A549 (cell line): ENCODE measurements at regions not wholly inside any gene's neighbourhood (a gene's known extent, or its start where the extent isn't known, plus 50 kb on each side); places are given as distances from the start of the nearest gene placed in this dataset.

Source experiments
- ATAC-seq, 2 experiments: fragments of 200-7000 bp in 1 of 2; fragments of >200 bp in 1 of 2; cut with Nextera tagmentation in 1 of 2; cut with Tn5 transposase in 1 of 2; 3 replicates each; pipeline versions ENCODE4 v1.8.0 to v1.9.1; 2018 to 2020; ENCODE audit warnings: mild to moderate bottlenecking in 1 of 2, moderate library complexity in 1 of 2
- CTCF ChIA-PET: fragments of 300-600 bp; sonication (Branson Sonifier 250); formaldehyde crosslinking; extraction: SDS; loops from one replicate; lab custom pipeline; 2021; ENCODE audit warnings: antibody characterized with exemption, inconsistent platforms; lab: Yijun Ruan, JAX
- POLR2A ChIA-PET: fragments of 350-600 bp; formaldehyde crosslinking; extraction: SDS; loops from one replicate; lab custom pipeline; 2021; ENCODE audit warnings: antibody characterized with exemption, inconsistent platforms; lab: Yijun Ruan, JAX
- DNase-seq, 2 experiments: peaks; one replicate each; pipeline versions ENCODE4 v3.0.0 to v3.0.0-alpha.2; 2011 to 2016; ENCODE audit warnings: low read depth in 1 of 2, low spot score in 1 of 2
- FAIRE-seq: peaks from 2 replicates; lab custom pipeline; 2011; peaks lifted over from hg19 to GRCh38; lab: Jason Lieb, UNC
- H3K27ac ChIP-seq, 2 experiments: fragments of >200 bp; sonication (Bioruptor Twin); formaldehyde crosslinking; 3 replicates each; pipeline ENCODE4 v1.5.1; 2016 to 2017
- H3K4me1 ChIP-seq: fragments of >200 bp; sonication (Bioruptor Twin); formaldehyde crosslinking; 3 replicates; pipeline ENCODE4 v1.6.1; 2016
- H3K4me2 ChIP-seq: fragments of >200 bp; sonication (Bioruptor Twin); formaldehyde crosslinking; 3 replicates; pipeline ENCODE4 v1.6.1; 2016
- H3K4me3 ChIP-seq: fragments of >200 bp; sonication (Bioruptor Twin); formaldehyde crosslinking; 3 replicates; pipeline ENCODE4 v1.5.1; 2016
- H3K9me3 ChIP-seq: fragments of >200 bp; sonication (Bioruptor Twin); formaldehyde crosslinking; 3 replicates; pipeline ENCODE4 v1.6.1; 2016
- CBX8 ChIP-seq: fragments of 200-600 bp; sonication (generic); IDR thresholded peaks from 2 replicates; pipeline ENCODE4 v1.6.1; 2016
- CEBPB ChIP-seq, 2 experiments: fragments of >200 bp in 1 of 2; sonication (Bioruptor Twin) in 1 of 2; formaldehyde crosslinking in 1 of 2; IDR thresholded peaks; 2 replicates each; pipeline ENCODE4 v1.6.1; 2012 to 2016
- CTCF ChIP-seq: fragments of >200 bp; sonication (Bioruptor Twin); formaldehyde crosslinking; IDR thresholded peaks from 3 replicates; pipeline ENCODE4 v1.5.1; 2016
- EHF ChIP-seq: fragments of 250-450 bp; sonication (Bioruptor Pico); IDR thresholded peaks from 2 replicates; pipeline ENCODE4 v1.5.0; 2020; ENCODE audit warnings: mild to moderate bottlenecking
- ELK1 ChIP-seq: fragments of 150-350 bp; IDR thresholded peaks from 2 replicates; pipeline ENCODE4 v1.6.1; 2014; ENCODE audit warnings: low read depth, mild to moderate bottlenecking, low read length
- EP300 ChIP-seq, 2 experiments: fragments of >200 bp; sonication (Bioruptor Twin); formaldehyde crosslinking; IDR thresholded peaks; 2 replicates in 1 of 2; 3 replicates in 1 of 2; pipeline ENCODE4 v1.6.1; 2016 to 2017
- ESRRA ChIP-seq: fragments of 150-350 bp; IDR thresholded peaks from 2 replicates; pipeline ENCODE4 v1.6.1; 2014; ENCODE audit warnings: mild to moderate bottlenecking, low read length, borderline replicate concordance
- FOSL2 ChIP-seq, 2 experiments: fragments of 450-650 bp in 1 of 2; fragments of >200 bp in 1 of 2; sonication (Bioruptor Twin) in 1 of 2; formaldehyde crosslinking; IDR thresholded peaks; 2 replicates each; pipeline versions ENCODE4 v1.5.0 to v1.6.1; 2016 to 2020; ENCODE audit warnings: mild to moderate bottlenecking in 1 of 2, moderate library complexity in 1 of 2
- HDAC2 ChIP-seq: fragments of 200-600 bp; sonication (generic); IDR thresholded peaks from 2 replicates; pipeline ENCODE4 v1.6.1; 2016
- HEYL ChIP-seq: fragments of 250-450 bp; sonication (Bioruptor Pico); IDR thresholded peaks from 2 replicates; pipeline ENCODE4 v1.8.0; 2021; ENCODE audit warnings: mild to moderate bottlenecking, moderate library complexity
- HOXB13 ChIP-seq: fragments of 250-450 bp; sonication (Bioruptor Pico); IDR thresholded peaks from 2 replicates; pipeline ENCODE4 v1.5.0; 2020; ENCODE audit warnings: low read depth, mild to moderate bottlenecking, moderate library complexity
- HOXB5 ChIP-seq: fragments of 250-450 bp; sonication (Bioruptor Pico); IDR thresholded peaks from 2 replicates; pipeline ENCODE4 v1.5.0; 2020; ENCODE audit warnings: mild to moderate bottlenecking, moderate library complexity
- JUNB ChIP-seq: fragments of >200 bp; sonication (Bioruptor Twin); formaldehyde crosslinking; IDR thresholded peaks from 2 replicates; pipeline ENCODE4 v1.6.1; 2016
- MAX ChIP-seq: IDR thresholded peaks from 2 replicates; pipeline ENCODE4 v1.6.1; 2012
- MYC ChIP-seq: IDR thresholded peaks from 2 replicates; pipeline ENCODE4 v1.6.1; 2012; ENCODE audit warnings: mild to moderate bottlenecking, inconsistent platforms, low read length, improper control_type of control experiment, borderline replicate concordance
- NFE2L2 ChIP-seq: fragments of 150-350 bp; conservative IDR thresholded peaks from 2 replicates; pipeline ENCODE4 v1.6.1; 2014; ENCODE audit warnings: low read length
- NR3C1 ChIP-seq: fragments of >200 bp; sonication (Bioruptor Twin); formaldehyde crosslinking; IDR thresholded peaks from 3 replicates; pipeline ENCODE4 v1.6.1; 2017
- PHF8 ChIP-seq: fragments of 200-600 bp; sonication (generic); IDR thresholded peaks from 2 replicates; pipeline ENCODE4 v1.6.1; 2016; ENCODE audit warnings: low read depth, mild to moderate bottlenecking, antibody characterized with exemption, moderate library complexity, borderline replicate concordance
- POLR2AphosphoS2 ChIP-seq: conservative IDR thresholded peaks from 2 replicates; pipeline ENCODE4 v1.6.1; 2012; ENCODE audit warnings: low read length, improper control_type of control experiment, inconsistent platforms
- RAD21 ChIP-seq, 2 experiments: fragments of >200 bp in 1 of 2; sonication (Bioruptor Twin) in 1 of 2; formaldehyde crosslinking in 1 of 2; IDR thresholded peaks in 1 of 2; conservative IDR thresholded peaks in 1 of 2; 2 replicates in 1 of 2; 3 replicates in 1 of 2; pipeline ENCODE4 v1.6.1; 2012 to 2018; ENCODE audit warnings: inconsistent platforms in 1 of 2
- RFX5 ChIP-seq: fragments of 450-650 bp; IDR thresholded peaks from 2 replicates; pipeline ENCODE4 v1.7.1; 2014; ENCODE audit warnings: antibody characterized with exemption, mild to moderate bottlenecking, moderate library complexity
- TFCP2L1 ChIP-seq: fragments of 250-450 bp; sonication (Bioruptor Pico); IDR thresholded peaks from 2 replicates; pipeline ENCODE4 v1.5.0; 2021; ENCODE audit warnings: mild to moderate bottlenecking
- ZC3H11A ChIP-seq: fragments of 450-650 bp; IDR thresholded peaks from 2 replicates; pipeline ENCODE4 v1.6.1; 2014; ENCODE audit warnings: antibody characterized with exemption, mild to moderate bottlenecking
- ZFP36 ChIP-seq: fragments of 450-650 bp; IDR thresholded peaks from 2 replicates; pipeline ENCODE4 v1.6.1; 2014; ENCODE audit warnings: borderline replicate concordance; ENCODE audit not compliant: partially characterized antibody
- WGBS: methylation state at CpG from one replicate; pipeline ENCODE4 v1.1.6; 2017; ENCODE audit errors: missing lambda C conversion rate; 5-methylcytosine and 5-hydroxymethylcytosine counted together
- TF ChIP-seq, protein P1 (sequence below): fragments of 250-450 bp; sonication (Bioruptor Pico); IDR thresholded peaks from 2 replicates; pipeline ENCODE4 v1.5.0; 2020; ENCODE audit warnings: low read depth, mild to moderate bottlenecking, moderate library complexity

DNA sequence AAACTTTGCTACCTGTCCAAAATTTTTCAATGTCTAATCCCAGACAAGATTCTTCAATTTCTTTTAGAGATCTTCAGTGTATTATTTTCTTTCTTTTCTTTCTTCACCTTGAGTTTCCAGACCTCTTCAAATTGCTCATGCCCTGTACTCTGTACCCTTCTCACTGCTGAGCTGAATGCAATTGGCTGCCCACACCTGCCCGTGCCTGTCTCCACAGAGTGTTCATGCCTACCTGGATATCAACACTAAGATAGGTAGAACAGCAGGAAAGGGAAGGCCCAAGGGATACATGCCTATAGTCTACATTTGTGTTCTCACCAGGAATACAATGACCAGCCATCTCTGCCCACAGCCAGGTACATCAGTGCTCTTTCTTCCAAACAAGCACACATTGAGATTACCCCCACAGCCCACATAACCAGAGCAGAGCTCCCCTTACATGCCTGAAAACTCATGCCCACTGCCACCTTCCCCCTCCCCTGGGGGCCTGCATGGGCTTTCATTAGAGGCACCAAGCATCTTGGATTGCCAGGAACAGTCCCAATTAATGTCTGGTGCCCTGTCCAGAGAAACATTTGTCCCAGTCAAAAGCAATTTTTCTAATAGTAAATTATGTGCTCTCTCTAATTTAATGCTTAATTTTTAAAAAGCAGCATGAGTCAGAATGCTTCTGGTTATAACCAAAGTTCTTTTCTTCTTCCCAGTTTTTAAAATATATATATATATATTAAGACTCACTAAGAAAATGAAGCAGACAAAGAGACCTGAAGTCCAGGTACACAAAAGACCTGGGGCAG is 134.9 kb upstream of the SLC14A2 start:
- 0% methylated on average over 1 of the region's 1 CpG for WGBS
- POLR2A ChIA-PET, result no interaction called here
- no peak for FAIRE-seq
- H3K4me3 ChIP-seq, result no peak overlapping the region
- CTCF ChIA-PET, result no interaction called here
- H3K9me3 ChIP-seq, result no peaks in the 10 kb centered on the region
- no peak for TF ChIP-seq EHF (CRISPR knock-in tag)
- TF ChIP-seq ESRRA, result no peak
- no peak for TF ChIP-seq TFCP2L1 (CRISPR knock-in tag)
- TF ChIP-seq HOXB5 (CRISPR knock-in tag), result no peak
- TF ChIP-seq ZFP36, result no peak
- no peak for TF ChIP-seq HEYL
- no peak for TF ChIP-seq CEBPB (IDR thresholded peaks at IDR 0.05)
- no peak for TF ChIP-seq ZC3H11A
- TF ChIP-seq, protein P1, sequence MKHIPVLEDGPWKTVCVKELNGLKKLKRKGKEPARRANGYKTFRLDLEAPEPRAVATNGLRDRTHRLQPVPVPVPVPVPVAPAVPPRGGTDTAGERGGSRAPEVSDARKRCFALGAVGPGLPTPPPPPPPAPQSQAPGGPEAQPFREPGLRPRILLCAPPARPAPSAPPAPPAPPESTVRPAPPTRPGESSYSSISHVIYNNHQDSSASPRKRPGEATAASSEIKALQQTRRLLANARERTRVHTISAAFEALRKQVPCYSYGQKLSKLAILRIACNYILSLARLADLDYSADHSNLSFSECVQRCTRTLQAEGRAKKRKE (CRISPR knock-in tag), result no peak
- no peak overlapping the region for H3K4me2 ChIP-seq
- no peak for ATAC-seq
- no peak for DNase-seq
- no peak overlapping the region for H3K27ac ChIP-seq
- H3K4me1 ChIP-seq, result no peaks in the 10 kb centered on the region

DNA sequence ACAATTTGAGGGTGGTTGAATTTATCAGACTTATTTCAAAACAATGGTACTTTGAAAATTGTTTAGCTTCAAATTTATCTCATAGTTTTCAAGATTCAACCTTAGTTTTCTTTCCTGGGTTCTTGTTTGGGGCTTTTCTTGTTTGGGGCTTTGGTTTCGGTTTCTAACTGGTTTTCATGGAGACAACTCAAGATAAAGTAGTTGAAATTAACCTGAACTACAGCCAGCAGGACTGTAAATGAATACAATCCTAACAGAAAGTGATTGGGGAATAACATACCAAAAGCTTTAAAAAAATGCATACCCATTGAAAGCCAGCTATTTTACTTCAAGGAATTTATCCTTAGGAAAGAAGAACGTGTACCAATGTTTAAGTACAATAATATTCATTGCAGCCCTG is 133.5 kb upstream of the SLC14A2 start:
- H3K27ac ChIP-seq, result no peak overlapping the region
- DNase-seq, result no peak
- H3K4me3 ChIP-seq, result no peak overlapping the region
- CTCF ChIA-PET, result no interaction called here
- TF ChIP-seq HDAC2 (no peak), RFX5 (no peak), CBX8 (no peak), NFE2L2 (no peak), JUNB (no peak), EP300 (IDR thresholded peaks at IDR 0.05) (no peak), RAD21 (conservative IDR thresholded peaks at IDR 0.05 in 1 of 2, IDR thresholded peaks at IDR 0.05 in 1 of 2) (no peak), MYC (no peak), CTCF (no peak), FOSL2 (IDR thresholded peaks at IDR 0.05) (no peak), FOSL2 (CRISPR knock-in tag; IDR thresholded peaks at IDR 0.05) (no peak), MAX (no peak), HOXB13 (CRISPR knock-in tag) (no peak), ZC3H11A (no peak), EHF (CRISPR knock-in tag) (no peak), NR3C1 (no peak), ELK1 (no peak), PHF8 (no peak), POLR2AphosphoS2 (no peak)
- TF ChIP-seq, all 56 proteins: peak for 0
- FAIRE-seq (no peak), ATAC-seq (no peak)
- POLR2A ChIA-PET, result no interaction called here
- Histone ChIP-seq H3K4me1 (no peaks in the 10 kb centered on the region), H3K9me3 (no peaks in the 10 kb centered on the region), H3K4me2 (no peak overlapping the region)
- 0% methylated on average over 2 of the region's 2 CpGs for WGBS
